22Rv1 (cell line): ENCODE measurements at regions not wholly inside any gene's neighbourhood (a gene's known extent, or its start where the extent isn't known, plus 50 kb on each side); places are given as distances from the start of the nearest gene placed in this dataset.

Experiments used
- ZFX ChIP-seq: fragments of 450-650 bp; IDR thresholded peaks from 2 replicates; pipeline ENCODE4 v1.6.1; 2017; ENCODE audit warnings: antibody characterized with exemption, borderline replicate concordance
- TF ChIP-seq, protein P1 (sequence below): fragments of 450-650 bp; IDR thresholded peaks from 2 replicates; pipeline ENCODE4 v1.5.1; 2017; ENCODE audit warnings: mild to moderate bottlenecking

DNA sequence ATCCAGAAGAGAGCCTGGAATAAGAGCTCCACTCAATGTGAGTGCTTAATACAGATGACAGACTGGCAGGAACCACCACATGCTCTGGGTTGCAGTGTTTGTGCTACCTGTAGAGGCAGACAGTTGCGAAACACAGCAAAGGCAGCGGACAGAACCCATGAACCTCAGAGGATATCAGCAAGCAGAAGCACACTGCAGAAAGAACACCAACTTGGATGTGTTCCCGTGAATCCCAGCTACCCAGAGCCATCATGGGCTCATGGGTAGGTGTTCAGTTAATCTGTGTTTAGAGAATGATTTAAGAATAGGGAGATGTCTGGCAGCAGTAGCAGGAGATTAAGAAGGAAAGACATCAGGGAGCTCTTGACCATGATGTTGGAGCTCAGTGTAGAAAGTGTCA, 133.3 kb upstream of the FOXQ1 start:
- TF ChIP-seq, protein P1, sequence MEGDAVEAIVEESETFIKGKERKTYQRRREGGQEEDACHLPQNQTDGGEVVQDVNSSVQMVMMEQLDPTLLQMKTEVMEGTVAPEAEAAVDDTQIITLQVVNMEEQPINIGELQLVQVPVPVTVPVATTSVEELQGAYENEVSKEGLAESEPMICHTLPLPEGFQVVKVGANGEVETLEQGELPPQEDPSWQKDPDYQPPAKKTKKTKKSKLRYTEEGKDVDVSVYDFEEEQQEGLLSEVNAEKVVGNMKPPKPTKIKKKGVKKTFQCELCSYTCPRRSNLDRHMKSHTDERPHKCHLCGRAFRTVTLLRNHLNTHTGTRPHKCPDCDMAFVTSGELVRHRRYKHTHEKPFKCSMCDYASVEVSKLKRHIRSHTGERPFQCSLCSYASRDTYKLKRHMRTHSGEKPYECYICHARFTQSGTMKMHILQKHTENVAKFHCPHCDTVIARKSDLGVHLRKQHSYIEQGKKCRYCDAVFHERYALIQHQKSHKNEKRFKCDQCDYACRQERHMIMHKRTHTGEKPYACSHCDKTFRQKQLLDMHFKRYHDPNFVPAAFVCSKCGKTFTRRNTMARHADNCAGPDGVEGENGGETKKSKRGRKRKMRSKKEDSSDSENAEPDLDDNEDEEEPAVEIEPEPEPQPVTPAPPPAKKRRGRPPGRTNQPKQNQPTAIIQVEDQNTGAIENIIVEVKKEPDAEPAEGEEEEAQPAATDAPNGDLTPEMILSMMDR: no peak
- no peak for TF ChIP-seq ZFX
